HEK293 (cell line): ENCODE measurements at regions not wholly inside any gene's neighbourhood (a gene's known extent, or its start where the extent isn't known, plus 50 kb on each side); places are given as distances from the start of the nearest gene placed in this dataset.

Experiments
- CTCF ChIA-PET: fragments of 350-600 bp; formaldehyde crosslinking; extraction: SDS; loops from one replicate; lab custom pipeline; 2021; ENCODE audit warnings: antibody characterized with exemption; lab: Yijun Ruan, JAX
- POLR2A ChIA-PET: fragments of 300-600 bp; formaldehyde crosslinking; extraction: SDS; loops from one replicate; lab custom pipeline; 2020; ENCODE audit warnings: antibody characterized with exemption, inconsistent platforms; lab: Yijun Ruan, JAX
- H3K27ac ChIP-seq: fragments of 200-500 bp; sonication (Bioruptor generic); 2 replicates; pipeline ENCODE4 v1.5.1; 2014; ENCODE audit warnings: low read depth, low read length, control low read depth, inconsistent platforms; ENCODE audit errors: extremely low read depth
- H3K36me3 ChIP-seq, 2 experiments: fragments of 200-500 bp in 1 of 2; sonication (Bioruptor generic) in 1 of 2; 1 replicate in 1 of 2; 2 replicates in 1 of 2; pipeline ENCODE4 v1.5.1; 2014 to 2017; ENCODE audit warnings: inconsistent platforms in 2 of 2, low read length in 2 of 2; ENCODE audit not compliant: control insufficient read depth in 2 of 2, insufficient read depth in 1 of 2
- H3K4me1 ChIP-seq: fragments of 200-500 bp; sonication (Bioruptor generic); 2 replicates; pipeline ENCODE4 v1.5.1; 2014; ENCODE audit warnings: mild to moderate bottlenecking, low read length, inconsistent platforms; ENCODE audit not compliant: control insufficient read depth, insufficient read depth
- H3K4me3 ChIP-seq: 2 replicates; pipeline ENCODE4 v1.5.1; 2011; ENCODE audit warnings: low read depth, mild to moderate bottlenecking, control low read depth, low read length, moderate library complexity
- H3K9me3 ChIP-seq: fragments of 200-500 bp; sonication (Bioruptor generic); 2 replicates; pipeline ENCODE4 v1.5.1; 2014; ENCODE audit warnings: low read depth, low read length, inconsistent platforms; ENCODE audit not compliant: control insufficient read depth, insufficient read depth
- GLIS2 ChIP-seq: fragments of 450-650 bp; formaldehyde crosslinking; IDR thresholded peaks from 2 replicates; pipeline ENCODE4 v1.5.1; 2016; ENCODE audit warnings: missing biosample characterization, missing genetic modification characterization
- IKZF3 ChIP-seq: fragments of 450-650 bp; IDR thresholded peaks from 2 replicates; pipeline ENCODE4 v1.5.0; 2018; ENCODE audit warnings: missing biosample characterization, mild to moderate bottlenecking, missing genetic modification characterization, moderate library complexity
- OSR2 ChIP-seq: fragments of 450-650 bp; formaldehyde crosslinking; IDR thresholded peaks from 2 replicates; pipeline ENCODE4 v1.5.1; 2016; ENCODE audit warnings: missing biosample characterization, missing genetic modification characterization
- RBAK ChIP-seq: fragments of 450-650 bp; formaldehyde crosslinking; IDR thresholded peaks from 2 replicates; pipeline ENCODE4 v1.5.1; 2016; ENCODE audit warnings: missing biosample characterization, missing genetic modification characterization
- SP2 ChIP-seq: fragments of 450-650 bp; formaldehyde crosslinking; IDR thresholded peaks from 2 replicates; pipeline ENCODE4 v1.5.1; 2016; ENCODE audit warnings: missing biosample characterization, missing genetic modification characterization
- SP3 ChIP-seq: fragments of 450-650 bp; formaldehyde crosslinking; IDR thresholded peaks from 2 replicates; pipeline ENCODE4 v1.5.1; 2016; ENCODE audit warnings: missing biosample characterization, missing genetic modification characterization
- TCF7L2 ChIP-seq: IDR thresholded peaks from 2 replicates; pipeline ENCODE4 v1.6.1; 2011; ENCODE audit warnings: low read depth, mild to moderate bottlenecking, inconsistent platforms, low read length, moderate library complexity, borderline replicate concordance
- ZBTB17 ChIP-seq: fragments of 450-650 bp; formaldehyde crosslinking; IDR thresholded peaks from 2 replicates; pipeline ENCODE4 v1.5.1; 2016; ENCODE audit warnings: missing biosample characterization, missing genetic modification characterization
- ZBTB20 ChIP-seq: fragments of 450-650 bp; formaldehyde crosslinking; IDR thresholded peaks from 2 replicates; pipeline ENCODE4 v1.5.1; 2016; ENCODE audit warnings: missing biosample characterization, missing genetic modification characterization
- ZBTB48 ChIP-seq: fragments of 450-650 bp; formaldehyde crosslinking; IDR thresholded peaks from 2 replicates; pipeline ENCODE4 v1.5.1; 2016; ENCODE audit warnings: missing biosample characterization, missing genetic modification characterization
- ZBTB8A ChIP-seq: fragments of 450-650 bp; formaldehyde crosslinking; IDR thresholded peaks from 2 replicates; pipeline ENCODE4 v1.5.1; 2016; ENCODE audit warnings: missing biosample characterization, missing genetic modification characterization
- ZEB2 ChIP-seq: fragments of 450-650 bp; formaldehyde crosslinking; IDR thresholded peaks from 2 replicates; pipeline ENCODE4 v1.5.1; 2016; ENCODE audit warnings: missing biosample characterization, missing genetic modification characterization
- ZNF24 ChIP-seq: fragments of 450-650 bp; formaldehyde crosslinking; IDR thresholded peaks from 2 replicates; pipeline ENCODE4 v1.5.1; 2016; ENCODE audit warnings: missing biosample characterization, missing genetic modification characterization
- ZNF248 ChIP-seq: fragments of 450-650 bp; formaldehyde crosslinking; IDR thresholded peaks from 2 replicates; pipeline ENCODE4 v1.5.1; 2017; ENCODE audit warnings: missing biosample characterization, missing genetic modification characterization
- ZNF335 ChIP-seq: fragments of 450-650 bp; formaldehyde crosslinking; conservative IDR thresholded peaks from 2 replicates; pipeline ENCODE4 v1.5.1; 2016; ENCODE audit warnings: missing biosample characterization, missing genetic modification characterization
- ZNF341 ChIP-seq: fragments of 450-650 bp; formaldehyde crosslinking; IDR thresholded peaks from 2 replicates; pipeline ENCODE4; 2016; ENCODE audit warnings: low read depth, missing biosample characterization, missing genetic modification characterization
- ZNF37A ChIP-seq: fragments of 450-650 bp; IDR thresholded peaks from 2 replicates; pipeline ENCODE4 v1.5.1; 2018; ENCODE audit warnings: missing biosample characterization, missing genetic modification characterization
- ZNF404 ChIP-seq: fragments of 450-650 bp; formaldehyde crosslinking; IDR thresholded peaks from 2 replicates; pipeline ENCODE4 v1.5.1; 2017; ENCODE audit warnings: missing biosample characterization, missing genetic modification characterization
- ZNF433 ChIP-seq: fragments of 450-650 bp; formaldehyde crosslinking; IDR thresholded peaks from 2 replicates; pipeline ENCODE4 v1.5.1; 2016; ENCODE audit warnings: missing biosample characterization, missing genetic modification characterization, low read depth
- ZNF600 ChIP-seq: fragments of 450-650 bp; formaldehyde crosslinking; IDR thresholded peaks from 2 replicates; pipeline ENCODE4 v1.5.1; 2016; ENCODE audit warnings: missing biosample characterization, missing genetic modification characterization
- ZNF629 ChIP-seq: fragments of 450-650 bp; formaldehyde crosslinking; IDR thresholded peaks from 2 replicates; pipeline ENCODE4 v1.5.1; 2017; ENCODE audit warnings: missing biosample characterization, missing genetic modification characterization
- TF ChIP-seq, protein P1 (sequence below): fragments of 450-650 bp; formaldehyde crosslinking; optimal IDR thresholded peaks from 2 replicates; pipeline ENCODE3; 2016; ENCODE audit warnings: missing biosample characterization, mild to moderate bottlenecking, missing genetic modification characterization
- TF ChIP-seq, protein P2 (sequence below): fragments of 450-650 bp; formaldehyde crosslinking; IDR thresholded peaks from 2 replicates; pipeline ENCODE4 v1.5.1; 2017; ENCODE audit warnings: missing biosample characterization, missing genetic modification characterization
- TF ChIP-seq, protein P3 (sequence below): fragments of 450-650 bp; formaldehyde crosslinking; conservative IDR thresholded peaks from 2 replicates; pipeline ENCODE4 v1.5.1; 2016; ENCODE audit warnings: low read depth, missing biosample characterization, missing genetic modification characterization
- TF ChIP-seq, protein P4 (sequence below): fragments of 450-650 bp; formaldehyde crosslinking; IDR thresholded peaks from 2 replicates; pipeline ENCODE4 v1.5.1; 2016; ENCODE audit warnings: missing biosample characterization, missing genetic modification characterization

DNA sequence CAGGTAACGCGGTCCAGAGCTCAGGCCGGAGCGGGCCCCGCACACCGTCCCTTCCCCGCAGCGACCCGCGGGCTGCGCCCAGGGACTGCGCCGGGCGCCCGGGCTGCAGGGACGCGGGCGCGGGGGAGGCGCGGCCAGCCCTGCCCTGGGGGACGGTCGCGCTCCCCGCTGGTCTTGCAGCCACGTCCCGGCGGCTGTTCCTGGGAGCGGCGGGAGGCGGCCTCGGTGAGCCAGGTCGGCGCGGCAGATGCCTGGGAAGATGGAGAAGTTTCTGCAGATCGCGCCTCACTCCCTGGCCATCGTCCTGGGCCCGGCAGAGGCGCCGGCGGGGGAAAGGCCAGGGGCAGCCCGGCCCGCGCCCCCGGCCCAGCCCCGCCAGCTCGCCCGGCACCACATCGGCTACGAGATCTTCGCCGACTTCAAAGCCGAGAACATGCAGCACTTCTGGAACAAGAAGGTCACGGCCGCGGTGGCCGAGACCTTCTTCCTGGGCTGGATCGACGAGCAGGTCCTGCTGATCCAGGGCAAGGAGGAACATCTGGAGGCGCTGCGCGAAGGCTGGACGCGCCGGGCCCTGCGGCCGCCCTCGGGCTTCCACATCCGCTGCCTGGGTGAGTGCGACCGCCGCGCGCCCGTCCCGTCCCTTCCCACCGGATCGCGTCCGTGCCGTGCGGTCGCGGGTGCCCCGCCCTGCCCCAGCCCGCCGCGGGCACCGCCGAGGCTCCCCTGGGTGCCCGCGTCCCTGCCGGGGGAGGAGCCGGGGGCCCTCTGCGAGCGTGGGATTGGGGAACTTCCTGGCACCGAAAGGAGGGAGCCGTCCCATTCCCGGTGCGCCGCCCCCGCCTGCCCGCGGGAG lies 107.4 kb upstream of the STOX2 start:
- H3K27ac ChIP-seq, result peak overlapping the region; percentile 52; the same call in 1 of the 2 replicates
- peak; percentile 25; the same call in 1 of the 2 replicates for TF ChIP-seq GLIS2 (tag by site-specific recombination)
- TF ChIP-seq ZNF600 (tag by site-specific recombination), result peak; percentile 42; the same call in 1 of the 2 replicates
- TF ChIP-seq ZBTB17 (tag by site-specific recombination), result 0 out of 2 replicates have a peak, but pooled peaks have one; percentile 0
- TF ChIP-seq ZBTB48 (tag by site-specific recombination), result no peak
- TF ChIP-seq RBAK (tag by site-specific recombination), result no peak
- TF ChIP-seq, protein P1, sequence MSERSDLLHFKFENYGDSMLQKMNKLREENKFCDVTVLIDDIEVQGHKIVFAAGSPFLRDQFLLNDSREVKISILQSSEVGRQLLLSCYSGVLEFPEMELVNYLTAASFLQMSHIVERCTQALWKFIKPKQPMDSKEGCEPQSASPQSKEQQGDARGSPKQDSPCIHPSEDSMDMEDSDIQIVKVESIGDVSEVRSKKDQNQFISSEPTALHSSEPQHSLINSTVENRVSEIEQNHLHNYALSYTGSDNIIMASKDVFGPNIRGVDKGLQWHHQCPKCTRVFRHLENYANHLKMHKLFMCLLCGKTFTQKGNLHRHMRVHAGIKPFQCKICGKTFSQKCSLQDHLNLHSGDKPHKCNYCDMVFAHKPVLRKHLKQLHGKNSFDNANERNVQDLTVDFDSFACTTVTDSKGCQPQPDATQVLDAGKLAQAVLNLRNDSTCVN (tag by site-specific recombination), result peak; percentile 50
- no peak for TF ChIP-seq TCF7L2
- peak; percentile 66 for TF ChIP-seq ZNF341
- TF ChIP-seq IKZF3 (tag by site-specific recombination), result peak; percentile 73
- TF ChIP-seq ZEB2, result no peak
- no peak for TF ChIP-seq ZNF404 (tag by site-specific recombination)
- TF ChIP-seq ZBTB8A (tag by site-specific recombination), result peak; percentile 68
- TF ChIP-seq OSR2, result no peak
- TF ChIP-seq ZNF37A (tag by site-specific recombination), result 0 out of 2 replicates have a peak, but pooled peaks have one; percentile 49
- TF ChIP-seq SP2 (tag by site-specific recombination), result peak; percentile 45
- TF ChIP-seq ZNF248 (tag by site-specific recombination), result no peak
- TF ChIP-seq ZNF335, result peak; percentile 10; the same call in 1 of the 2 replicates
- TF ChIP-seq ZBTB20, result peak; percentile 37
- 0 out of 2 replicates have a peak, but pooled peaks have one; percentile 24 for TF ChIP-seq SP3
- H3K4me1 ChIP-seq, result peaks cover 2% of the 10 kb centered on the region; the same call in 1 of the 2 replicates
- H3K4me3 ChIP-seq, result peak overlapping the region; percentile 64
- POLR2A ChIA-PET, result no interaction called here
- no peaks in the 10 kb centered on the region for H3K9me3 ChIP-seq
- CTCF ChIA-PET, result interaction anchor here (0.6 kb wide), 1 partner anchor 68 kb away, joined by 3 read pairs; no protein-coding TSS in a partner anchor
- H3K36me3 ChIP-seq, result no peaks in the 10 kb centered on the region

DNA sequence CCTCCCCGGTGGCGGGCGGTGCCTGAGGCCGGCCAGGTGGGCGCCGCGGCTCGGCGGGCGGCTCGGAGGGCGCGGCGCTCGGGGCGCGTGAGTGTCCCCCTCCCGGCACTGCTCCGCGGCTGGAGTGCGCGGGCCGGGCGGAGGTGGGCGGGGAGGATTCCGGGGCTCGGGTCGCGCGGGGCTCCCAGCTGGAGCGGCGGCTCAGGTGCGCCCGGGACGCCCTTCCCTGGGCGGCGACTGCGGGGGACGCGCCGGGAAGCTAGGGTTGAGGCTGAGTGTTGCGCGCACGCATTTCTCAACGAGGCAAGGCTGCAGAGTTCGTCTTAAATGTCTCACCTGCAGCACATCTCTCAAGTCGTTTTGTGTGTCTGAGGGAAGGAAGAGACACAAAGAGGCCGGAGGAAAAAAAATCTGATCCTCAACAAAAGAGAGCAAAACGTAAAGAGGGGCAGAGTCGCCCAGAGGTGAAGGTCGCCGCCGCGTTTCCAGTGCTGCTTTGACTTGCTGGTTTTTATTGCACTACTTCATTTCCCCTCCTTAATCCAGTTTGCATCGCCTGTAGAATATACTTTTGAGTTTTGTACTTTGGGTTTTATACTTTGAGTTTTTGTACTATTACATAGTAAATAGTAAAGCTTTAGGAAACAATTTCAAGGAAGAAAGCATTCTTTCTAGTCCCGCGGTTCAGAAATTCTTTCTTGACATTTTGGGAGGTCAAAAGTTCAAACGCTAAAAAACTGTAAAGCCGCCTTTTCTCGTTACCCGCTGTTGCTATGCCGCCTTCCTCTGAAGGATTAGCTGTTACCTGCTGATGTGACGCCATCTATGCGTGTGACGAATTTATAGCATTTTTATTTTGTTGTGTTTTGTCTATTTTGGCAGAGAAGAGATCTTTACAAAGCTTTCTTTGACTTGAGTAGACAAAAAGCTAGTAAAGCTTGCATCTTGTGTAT lies 106.5 kb upstream of the STOX2 start:
- CTCF ChIA-PET, result interaction anchor here (0.6 to 0.7 kb wide), 5 partner anchors 69 to 1369 kb away, joined by 3 read pairs; no protein-coding TSS in a partner anchor
- H3K27ac ChIP-seq, result peak overlapping the region; percentile 52; the same call in 1 of the 2 replicates
- TF ChIP-seq ZNF629 (tag by site-specific recombination) (peak; percentile 76), ZNF433 (no peak), ZNF24 (no peak), ZBTB8A (tag by site-specific recombination) (peak; percentile 96)
- TF ChIP-seq, protein P2, sequence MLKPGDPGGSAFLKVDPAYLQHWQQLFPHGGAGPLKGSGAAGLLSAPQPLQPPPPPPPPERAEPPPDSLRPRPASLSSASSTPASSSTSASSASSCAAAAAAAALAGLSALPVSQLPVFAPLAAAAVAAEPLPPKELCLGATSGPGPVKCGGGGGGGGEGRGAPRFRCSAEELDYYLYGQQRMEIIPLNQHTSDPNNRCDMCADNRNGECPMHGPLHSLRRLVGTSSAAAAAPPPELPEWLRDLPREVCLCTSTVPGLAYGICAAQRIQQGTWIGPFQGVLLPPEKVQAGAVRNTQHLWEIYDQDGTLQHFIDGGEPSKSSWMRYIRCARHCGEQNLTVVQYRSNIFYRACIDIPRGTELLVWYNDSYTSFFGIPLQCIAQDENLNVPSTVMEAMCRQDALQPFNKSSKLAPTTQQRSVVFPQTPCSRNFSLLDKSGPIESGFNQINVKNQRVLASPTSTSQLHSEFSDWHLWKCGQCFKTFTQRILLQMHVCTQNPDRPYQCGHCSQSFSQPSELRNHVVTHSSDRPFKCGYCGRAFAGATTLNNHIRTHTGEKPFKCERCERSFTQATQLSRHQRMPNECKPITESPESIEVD (tag by site-specific recombination), result peak; percentile 71
- TF ChIP-seq, protein P3, sequence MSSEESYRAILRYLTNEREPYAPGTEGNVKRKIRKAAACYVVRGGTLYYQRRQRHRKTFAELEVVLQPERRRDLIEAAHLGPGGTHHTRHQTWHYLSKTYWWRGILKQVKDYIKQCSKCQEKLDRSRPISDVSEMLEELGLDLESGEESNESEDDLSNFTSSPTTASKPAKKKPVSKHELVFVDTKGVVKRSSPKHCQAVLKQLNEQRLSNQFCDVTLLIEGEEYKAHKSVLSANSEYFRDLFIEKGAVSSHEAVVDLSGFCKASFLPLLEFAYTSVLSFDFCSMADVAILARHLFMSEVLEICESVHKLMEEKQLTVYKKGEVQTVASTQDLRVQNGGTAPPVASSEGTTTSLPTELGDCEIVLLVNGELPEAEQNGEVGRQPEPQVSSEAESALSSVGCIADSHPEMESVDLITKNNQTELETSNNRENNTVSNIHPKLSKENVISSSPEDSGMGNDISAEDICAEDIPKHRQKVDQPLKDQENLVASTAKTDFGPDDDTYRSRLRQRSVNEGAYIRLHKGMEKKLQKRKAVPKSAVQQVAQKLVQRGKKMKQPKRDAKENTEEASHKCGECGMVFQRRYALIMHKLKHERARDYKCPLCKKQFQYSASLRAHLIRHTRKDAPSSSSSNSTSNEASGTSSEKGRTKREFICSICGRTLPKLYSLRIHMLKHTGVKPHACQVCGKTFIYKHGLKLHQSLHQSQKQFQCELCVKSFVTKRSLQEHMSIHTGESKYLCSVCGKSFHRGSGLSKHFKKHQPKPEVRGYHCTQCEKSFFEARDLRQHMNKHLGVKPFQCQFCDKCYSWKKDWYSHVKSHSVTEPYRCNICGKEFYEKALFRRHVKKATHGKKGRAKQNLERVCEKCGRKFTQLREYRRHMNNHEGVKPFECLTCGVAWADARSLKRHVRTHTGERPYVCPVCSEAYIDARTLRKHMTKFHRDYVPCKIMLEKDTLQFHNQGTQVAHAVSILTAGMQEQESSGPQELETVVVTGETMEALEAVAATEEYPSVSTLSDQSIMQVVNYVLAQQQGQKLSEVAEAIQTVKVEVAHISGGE, result no peak
- TF ChIP-seq, protein P4, sequence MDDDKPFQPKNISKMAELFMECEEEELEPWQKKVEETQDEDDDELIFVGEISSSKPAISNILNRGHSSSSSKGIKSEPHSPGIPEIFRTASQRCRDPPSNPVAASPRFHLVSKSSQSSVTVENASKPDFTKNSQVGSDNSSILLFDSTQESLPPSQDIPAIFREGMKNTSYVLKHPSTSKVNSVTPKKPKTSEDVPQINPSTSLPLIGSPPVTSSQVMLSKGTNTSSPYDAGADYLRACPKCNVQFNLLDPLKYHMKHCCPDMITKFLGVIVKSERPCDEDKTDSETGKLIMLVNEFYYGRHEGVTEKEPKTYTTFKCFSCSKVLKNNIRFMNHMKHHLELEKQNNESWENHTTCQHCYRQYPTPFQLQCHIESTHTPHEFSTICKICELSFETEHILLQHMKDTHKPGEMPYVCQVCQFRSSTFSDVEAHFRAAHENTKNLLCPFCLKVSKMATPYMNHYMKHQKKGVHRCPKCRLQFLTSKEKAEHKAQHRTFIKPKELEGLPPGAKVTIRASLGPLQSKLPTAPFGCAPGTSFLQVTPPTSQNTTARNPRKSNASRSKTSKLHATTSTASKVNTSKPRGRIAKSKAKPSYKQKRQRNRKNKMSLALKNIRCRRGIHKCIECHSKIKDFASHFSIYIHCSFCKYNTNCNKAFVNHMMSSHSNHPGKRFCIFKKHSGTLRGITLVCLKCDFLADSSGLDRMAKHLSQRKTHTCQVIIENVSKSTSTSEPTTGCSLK (tag by site-specific recombination), result no peak

More for the DNA sequence above, 106.5 kb upstream of the STOX2 start:
- POLR2A ChIA-PET, result interaction anchor here (0.5 kb wide), 1 partner anchor 36 kb away, joined by 3 read pairs; no protein-coding TSS in a partner anchor
- H3K4me1 ChIP-seq, result peaks cover 2% of the 10 kb centered on the region; the same call in 1 of the 2 replicates
- H3K36me3 ChIP-seq, result no peaks in the 10 kb centered on the region
- peak overlapping the region; percentile 64 for H3K4me3 ChIP-seq
- no peaks in the 10 kb centered on the region for H3K9me3 ChIP-seq
